ENCODE measurements at regions not wholly inside any gene's neighbourhood (a gene's known extent, or its start where the extent isn't known, plus 50 kb on each side); places are given as distances from the start of the nearest gene placed in this dataset.

DNA sequence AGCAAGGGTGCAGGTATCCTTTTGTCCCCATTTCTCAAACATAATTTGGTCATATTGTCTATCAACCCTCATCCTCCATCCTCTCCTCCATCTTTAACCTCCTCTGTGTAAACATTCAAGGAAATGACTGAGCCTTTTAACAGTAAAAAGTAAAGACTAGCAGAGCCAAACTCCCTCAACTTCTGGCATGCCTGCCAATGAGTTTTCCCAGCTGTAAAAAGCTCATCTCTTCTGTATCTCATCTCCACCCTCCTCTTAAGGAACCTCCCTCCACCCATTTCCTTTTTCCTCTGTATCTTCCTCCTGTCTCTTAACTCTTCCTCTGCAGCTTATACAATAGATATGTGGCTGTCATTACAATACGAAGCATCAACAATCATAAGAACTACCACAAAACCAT is 76.9 kb upstream of the PSMD7 start:
- no peaks in the 10 kb centered on the region for H3K36me3 ChIP-seq
- no peaks in the 10 kb centered on the region for H3K27me3 ChIP-seq
- no peaks in the 10 kb centered on the region for H3K9me3 ChIP-seq
- 91% methylated on average over 1 of the region's 1 CpG for WGBS
- H3K4me3 ChIP-seq = no peak overlapping the region
- TF ChIP-seq, protein P1, sequence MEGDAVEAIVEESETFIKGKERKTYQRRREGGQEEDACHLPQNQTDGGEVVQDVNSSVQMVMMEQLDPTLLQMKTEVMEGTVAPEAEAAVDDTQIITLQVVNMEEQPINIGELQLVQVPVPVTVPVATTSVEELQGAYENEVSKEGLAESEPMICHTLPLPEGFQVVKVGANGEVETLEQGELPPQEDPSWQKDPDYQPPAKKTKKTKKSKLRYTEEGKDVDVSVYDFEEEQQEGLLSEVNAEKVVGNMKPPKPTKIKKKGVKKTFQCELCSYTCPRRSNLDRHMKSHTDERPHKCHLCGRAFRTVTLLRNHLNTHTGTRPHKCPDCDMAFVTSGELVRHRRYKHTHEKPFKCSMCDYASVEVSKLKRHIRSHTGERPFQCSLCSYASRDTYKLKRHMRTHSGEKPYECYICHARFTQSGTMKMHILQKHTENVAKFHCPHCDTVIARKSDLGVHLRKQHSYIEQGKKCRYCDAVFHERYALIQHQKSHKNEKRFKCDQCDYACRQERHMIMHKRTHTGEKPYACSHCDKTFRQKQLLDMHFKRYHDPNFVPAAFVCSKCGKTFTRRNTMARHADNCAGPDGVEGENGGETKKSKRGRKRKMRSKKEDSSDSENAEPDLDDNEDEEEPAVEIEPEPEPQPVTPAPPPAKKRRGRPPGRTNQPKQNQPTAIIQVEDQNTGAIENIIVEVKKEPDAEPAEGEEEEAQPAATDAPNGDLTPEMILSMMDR (IDR thresholded peaks at IDR 0.05) = no peak
- no peak for TF ChIP-seq POLR2A (IDR thresholded peaks at IDR 0.05)
- TF ChIP-seq POLR2AphosphoS5 (IDR thresholded peaks at IDR 0.05) = no peak
- no peak for TF ChIP-seq EP300 (IDR thresholded peaks at IDR 0.05)
- H3K27ac ChIP-seq = no peak overlapping the region
- no peaks in the 10 kb centered on the region for H3K4me1 ChIP-seq
- no peak for DNase-seq (ENCODE audit: low spot score in 2 of 2)

DNA sequence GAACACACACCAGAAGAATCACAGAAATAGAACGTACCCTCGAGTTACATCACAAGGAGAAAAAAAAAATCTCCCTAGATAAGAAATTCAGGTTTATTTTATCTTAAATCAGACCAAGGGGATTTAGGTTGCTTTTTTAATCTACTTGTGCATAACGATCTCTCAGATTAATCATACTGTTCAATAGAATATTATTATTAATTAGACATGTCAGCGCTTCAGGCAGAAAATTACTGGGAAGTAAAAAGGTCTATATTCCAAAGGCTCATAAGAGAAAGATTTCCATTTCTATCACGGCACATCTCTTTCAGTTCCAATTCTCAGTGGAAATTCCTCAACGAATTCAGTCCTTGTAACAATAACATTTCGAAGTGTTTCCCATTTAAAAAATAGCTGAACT is 77.7 kb upstream of the PSMD7 start:
- no peaks in the 10 kb centered on the region for H3K9me3 ChIP-seq
- no peaks in the 10 kb centered on the region for H3K36me3 ChIP-seq
- no peak for TF ChIP-seq EP300 (IDR thresholded peaks at IDR 0.05)
- no peak for TF ChIP-seq POLR2A (IDR thresholded peaks at IDR 0.05)
- no peak for TF ChIP-seq POLR2AphosphoS5 (IDR thresholded peaks at IDR 0.05)
- TF ChIP-seq, protein P1 (IDR thresholded peaks at IDR 0.05) = no peak
- no peaks in the 10 kb centered on the region for H3K27me3 ChIP-seq
- 74% methylated on average over 7 of the region's 7 CpGs for WGBS
- H3K27ac ChIP-seq = no peak overlapping the region
- H3K4me3 ChIP-seq = no peak overlapping the region
- no peaks in the 10 kb centered on the region for H3K4me1 ChIP-seq
- DNase-seq (ENCODE audit: low spot score in 2 of 2) = no peak

DNA sequence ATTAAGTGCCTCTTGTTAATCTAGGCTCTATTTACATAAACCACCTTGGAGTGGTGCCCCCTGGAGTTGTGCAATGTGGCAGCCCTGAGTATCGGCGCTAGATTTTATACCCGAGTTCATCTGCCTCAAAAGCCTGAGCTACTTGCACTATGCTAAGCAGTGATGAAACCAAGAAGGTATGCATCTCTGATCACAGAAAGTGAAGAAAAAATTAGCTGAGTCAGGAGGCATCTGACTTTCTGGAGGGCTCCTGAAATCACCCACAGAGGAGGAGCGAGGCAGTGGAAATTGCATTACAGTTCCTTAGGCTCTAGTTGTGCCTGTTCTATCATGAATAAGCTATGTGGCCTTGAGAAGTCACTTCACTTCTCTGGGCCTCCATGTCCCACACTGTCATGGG is 80.3 kb upstream of the PSMD7 start:
- Histone ChIP-seq H3K4me1 (no peaks in the 10 kb centered on the region), H3K4me3 (no peak overlapping the region), H3K27me3 (no peaks in the 10 kb centered on the region), H3K9me3 (no peaks in the 10 kb centered on the region), H3K27ac (no peak overlapping the region), H3K36me3 (no peaks in the 10 kb centered on the region)
- 78% methylated on average over 4 of the region's 4 CpGs for WGBS
- TF ChIP-seq POLR2A (IDR thresholded peaks at IDR 0.05) (no peak), POLR2AphosphoS5 (IDR thresholded peaks at IDR 0.05) (no peak), EP300 (IDR thresholded peaks at IDR 0.05) (no peak)
- TF ChIP-seq, protein P1 (IDR thresholded peaks at IDR 0.05) = no peak
- DNase-seq (ENCODE audit: low spot score in 2 of 2) = no peak

DNA sequence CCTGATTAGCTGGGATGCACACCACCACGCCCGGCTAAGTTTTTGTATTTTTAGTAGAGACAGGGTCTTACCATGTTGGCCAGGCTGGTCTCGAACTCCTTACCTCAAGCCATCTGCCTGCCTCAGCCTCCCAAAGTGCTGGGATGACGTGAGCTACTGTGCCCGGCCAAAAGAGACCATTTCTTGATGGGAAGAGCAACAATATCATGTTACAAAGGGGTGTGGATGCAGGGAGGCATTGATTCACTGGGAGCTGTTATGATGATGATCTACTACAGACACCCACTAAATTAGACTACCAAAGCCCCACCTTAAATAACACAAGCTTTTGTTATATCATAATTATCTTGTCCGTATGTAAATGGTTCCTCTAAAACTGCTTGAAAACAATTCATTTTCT is 81.4 kb upstream of the PSMD7 start:
- no peaks in the 10 kb centered on the region for H3K36me3 ChIP-seq
- 90% methylated on average over 6 of the region's 6 CpGs for WGBS
- no peaks in the 10 kb centered on the region for H3K9me3 ChIP-seq
- H3K4me3 ChIP-seq = no peak overlapping the region
- no peaks in the 10 kb centered on the region for H3K4me1 ChIP-seq
- no peaks in the 10 kb centered on the region for H3K27me3 ChIP-seq
- no peak for TF ChIP-seq POLR2AphosphoS5 (IDR thresholded peaks at IDR 0.05)
- no peak overlapping the region for H3K27ac ChIP-seq
- DNase-seq (ENCODE audit: low spot score in 2 of 2) = no peak

DNA sequence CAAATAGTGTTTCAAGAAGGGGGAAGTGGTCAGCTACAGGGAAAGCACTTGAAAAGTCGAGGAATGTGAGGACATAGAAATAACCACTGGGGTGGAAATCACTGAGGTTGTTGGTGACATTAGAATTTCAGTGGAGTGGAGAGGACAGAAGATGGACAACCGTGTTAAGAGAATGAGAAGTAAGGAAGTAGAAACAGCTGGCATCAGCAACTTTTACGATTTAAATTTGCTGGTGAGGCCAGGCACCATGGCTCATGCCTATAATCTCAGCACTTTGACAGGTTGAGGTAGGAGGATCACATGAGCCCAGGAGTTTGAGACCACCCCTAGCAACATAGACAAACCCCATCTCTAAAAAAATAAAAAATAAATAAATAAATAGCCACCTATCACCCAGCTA is 83.2 kb upstream of the PSMD7 start:
- 77% methylated on average over 3 of the region's 3 CpGs for WGBS
- TF ChIP-seq EP300 (IDR thresholded peaks at IDR 0.05) = no peak
- no peaks in the 10 kb centered on the region for H3K9me3 ChIP-seq
- H3K27me3 ChIP-seq = no peaks in the 10 kb centered on the region
- no peak for DNase-seq (ENCODE audit: low spot score in 2 of 2)
- no peak overlapping the region for H3K4me3 ChIP-seq
- H3K36me3 ChIP-seq = no peaks in the 10 kb centered on the region
- H3K4me1 ChIP-seq = no peaks in the 10 kb centered on the region
- H3K27ac ChIP-seq = no peak overlapping the region

DNA sequence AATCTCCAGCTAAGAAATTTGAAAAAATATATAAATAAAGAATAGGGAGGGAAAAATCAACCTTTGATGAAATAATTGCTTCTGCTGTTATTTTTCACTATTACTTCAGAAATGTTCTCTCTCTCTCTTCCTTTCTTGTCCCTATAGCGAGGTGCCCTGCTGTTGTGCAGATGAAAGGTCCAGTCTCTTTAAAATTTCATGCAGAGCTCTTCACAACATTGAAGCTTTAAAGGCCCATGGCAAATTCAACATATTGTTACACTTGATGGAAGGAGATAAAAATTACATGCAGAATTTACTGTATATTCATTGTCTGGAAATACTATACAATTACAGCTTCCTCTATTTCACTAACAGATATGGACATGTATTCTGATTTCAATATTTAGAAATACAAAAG is 86.4 kb upstream of the PSMD7 start:
- H3K4me1 ChIP-seq = no peaks in the 10 kb centered on the region
- H3K9me3 ChIP-seq = no peaks in the 10 kb centered on the region
- DNase-seq (ENCODE audit: low spot score in 2 of 2) = no peak
- WGBS = 91% methylated on average over 1 of the region's 1 CpG
- no peaks in the 10 kb centered on the region for H3K27me3 ChIP-seq
- TF ChIP-seq POLR2AphosphoS5 (IDR thresholded peaks at IDR 0.05) (no peak), EP300 (IDR thresholded peaks at IDR 0.05) (no peak), POLR2A (IDR thresholded peaks at IDR 0.05) (no peak)
- TF ChIP-seq, protein P1 (IDR thresholded peaks at IDR 0.05) = no peak
- H3K27ac ChIP-seq = no peak overlapping the region
- H3K36me3 ChIP-seq = no peaks in the 10 kb centered on the region
- H3K4me3 ChIP-seq = no peak overlapping the region

Data from suprapubic skin (tissue), 4 donors.